Activated B cell treated with CpG ODN at 0.5 μM for 24 hours (primary cell): ENCODE measurements at regions not wholly inside any gene's neighbourhood (a gene's known extent, or its start where the extent isn't known, plus 50 kb on each side); places are given as distances from the start of the nearest gene placed in this dataset.

Experiments
- ATAC-seq: fragments of 200-7000 bp; cut with Tn5 transposase; one replicate; pipeline ENCODE4 v1.10.0; 2021; ENCODE audit warnings: low read depth, mild to moderate bottlenecking, moderate library complexity
- CTCF ChIA-PET: fragments of 350-600 bp; sonication (Branson Sonifier 250); formaldehyde crosslinking; loops from one replicate; lab custom pipeline; 2021; ENCODE audit warnings: antibody characterized with exemption; lab: Charles Lee
- POLR2A ChIA-PET: fragments of 350-600 bp; sonication (Branson Sonifier 250); formaldehyde crosslinking; loops from one replicate; lab custom pipeline; 2021; ENCODE audit warnings: antibody characterized with exemption; lab: Charles Lee
- DNase-seq: peaks from one replicate; pipeline ENCODE4 v3.0.0; 2022
- H3K27ac Mint-ChIP-seq: one replicate; pipeline ENCODE4 v1.8.0; 2020; ENCODE audit warnings: mixed read lengths
- H3K27me3 Mint-ChIP-seq: one replicate; pipeline ENCODE4 v1.8.0; 2021; ENCODE audit warnings: mixed read lengths
- H3K36me3 Mint-ChIP-seq: one replicate; pipeline ENCODE4 v1.8.0; 2021; ENCODE audit warnings: low read depth, mixed read lengths
- H3K4me1 Mint-ChIP-seq: one replicate; pipeline ENCODE4 v1.8.0; 2021; ENCODE audit warnings: mixed read lengths
- H3K4me3 Mint-ChIP-seq: one replicate; pipeline ENCODE4 v1.8.0; 2020; ENCODE audit warnings: mild to moderate bottlenecking, mixed read lengths
- H3K9me3 Mint-ChIP-seq: one replicate; pipeline ENCODE4 v1.8.0; 2020; ENCODE audit warnings: mixed read lengths
- CTCF ChIP-seq: fragments of 200-600 bp; IDR thresholded peaks from one replicate; pipeline ENCODE4 v1.8.0; 2022; ENCODE audit warnings: antibody characterized with exemption, mild to moderate bottlenecking
- intact Hi-C: fragments of 100-400 bp; cut with micrococcal nuclease; formaldehyde crosslinking; loops from one replicate; pipeline ENCODE4 v1.15.1; 2024

- CTCF ChIA-PET, result no interaction called here
- no peaks in the 10 kb centered on the region for H3K4me1 Mint-ChIP-seq
- H3K27ac Mint-ChIP-seq, result no peak overlapping the region
- no peaks in the 10 kb centered on the region for H3K27me3 Mint-ChIP-seq
- no peak for ATAC-seq
- intact Hi-C loops, result no loop called here
- no peak overlapping the region for H3K4me3 Mint-ChIP-seq
- POLR2A ChIA-PET, result no interaction called here
- no peak for TF ChIP-seq CTCF
- peaks cover 73% of the 10 kb centered on the region for H3K36me3 Mint-ChIP-seq
- H3K9me3 Mint-ChIP-seq, result no peaks in the 10 kb centered on the region
- no peak for DNase-seq
These were observed 69.2 kb downstream of the BLTP1 start for GRCh38 chr4:122221322-122221721.

- no peak overlapping the region for H3K27ac Mint-ChIP-seq
- ChIA-PET CTCF (interaction anchor here (1.3 kb wide), 1 partner anchor 324 kb away, joined by 9 read pairs; no protein-coding TSS in a partner anchor), POLR2A (no interaction called here)
- H3K36me3 Mint-ChIP-seq, result peaks cover 71% of the 10 kb centered on the region
- H3K4me1 Mint-ChIP-seq, result no peaks in the 10 kb centered on the region
- intact Hi-C loops, result loop anchor here (1.0 to 2.0 kb wide), 2 partner anchors 274 to 324 kb away; no protein-coding TSS in a partner anchor
- no peak for DNase-seq
- no peak for TF ChIP-seq CTCF
- H3K27me3 Mint-ChIP-seq, result no peaks in the 10 kb centered on the region
- ATAC-seq, result no peak
- no peaks in the 10 kb centered on the region for H3K9me3 Mint-ChIP-seq
- no peak overlapping the region for H3K4me3 Mint-ChIP-seq
These were observed 72.2 kb downstream of the BLTP1 start for GRCh38 chr4:122224348-122224747.

DNA sequence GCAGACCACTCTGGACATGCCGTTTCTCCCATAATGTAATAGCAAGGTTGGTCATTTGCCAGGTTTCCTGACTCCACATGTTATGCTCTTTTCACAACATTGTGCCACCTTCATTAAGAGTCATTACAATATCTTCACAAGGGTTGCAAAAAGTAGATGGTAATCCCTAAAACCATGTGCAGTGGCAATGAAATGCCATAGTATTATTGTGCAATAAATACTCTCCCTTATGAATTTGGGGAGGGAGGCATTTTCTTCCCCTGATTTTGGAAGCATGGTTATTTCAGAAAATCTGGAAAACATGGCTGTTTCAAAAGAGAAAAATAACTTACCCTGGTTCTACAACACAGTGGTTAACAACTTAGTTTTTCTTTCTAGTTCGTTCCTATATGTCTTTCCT is 75.1 kb downstream of the BLTP1 start:
- peaks cover 69% of the 10 kb centered on the region for H3K36me3 Mint-ChIP-seq
- no peak overlapping the region for H3K27ac Mint-ChIP-seq
- H3K27me3 Mint-ChIP-seq, result no peaks in the 10 kb centered on the region
- ATAC-seq (no peak), DNase-seq (no peak)
- TF ChIP-seq CTCF, result no peak
- intact Hi-C loops, result no loop called here
- H3K4me3 Mint-ChIP-seq, result no peak overlapping the region
- no peaks in the 10 kb centered on the region for H3K4me1 Mint-ChIP-seq
- ChIA-PET POLR2A (no interaction called here), CTCF (no interaction called here)
- H3K9me3 Mint-ChIP-seq, result no peaks in the 10 kb centered on the region

- Mint-ChIP-seq H3K27me3 (no peaks in the 10 kb centered on the region), H3K4me1 (no peaks in the 10 kb centered on the region), H3K36me3 (peaks cover 66% of the 10 kb centered on the region), H3K27ac (no peak overlapping the region), H3K4me3 (no peak overlapping the region), H3K9me3 (no peaks in the 10 kb centered on the region)
- CTCF ChIA-PET, result no interaction called here
- intact Hi-C loops, result no loop called here
- no peak for TF ChIP-seq CTCF
- POLR2A ChIA-PET, result no interaction called here
- ATAC-seq (no peak), DNase-seq (no peak)
These were observed 77.7 kb downstream of the BLTP1 start for GRCh38 chr4:122229857-122230256.

DNA sequence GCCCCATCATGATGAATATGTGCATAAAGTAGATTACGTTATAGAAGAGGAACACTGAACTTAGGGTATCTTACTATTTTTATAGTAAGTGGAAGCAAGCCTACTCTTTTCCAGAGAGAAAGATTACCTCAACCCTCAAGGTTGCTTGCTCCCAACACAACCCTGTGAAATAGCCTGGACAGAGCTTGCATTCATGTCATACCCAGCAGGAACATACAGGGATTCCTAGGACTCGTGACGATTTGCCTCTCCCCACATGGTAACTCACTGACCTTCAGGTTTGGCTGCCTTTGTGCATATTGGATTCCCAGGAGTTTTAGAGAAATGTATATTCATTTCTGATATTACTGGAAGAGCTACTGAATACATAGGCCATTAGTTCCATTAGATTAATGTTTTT is 80.5 kb downstream of the BLTP1 start:
- no peak for DNase-seq
- no peak overlapping the region for H3K27ac Mint-ChIP-seq

More for the DNA sequence above, 80.5 kb downstream of the BLTP1 start:
- CTCF ChIA-PET, result no interaction called here
- H3K27me3 Mint-ChIP-seq, result no peaks in the 10 kb centered on the region
- intact Hi-C loops, result no loop called here
- no peaks in the 10 kb centered on the region for H3K9me3 Mint-ChIP-seq
- no peaks in the 10 kb centered on the region for H3K4me1 Mint-ChIP-seq
- no peak overlapping the region for H3K4me3 Mint-ChIP-seq
- TF ChIP-seq CTCF, result no peak
- no peak for ATAC-seq
- H3K36me3 Mint-ChIP-seq, result peaks cover 63% of the 10 kb centered on the region
- POLR2A ChIA-PET, result no interaction called here
